H9 (cell line): ENCODE measurements at regions not wholly inside any gene's neighbourhood (a gene's known extent, or its start where the extent isn't known, plus 50 kb on each side); places are given as distances from the start of the nearest gene placed in this dataset.

ENCODE experiments used
- DNase-seq: peaks from one replicate; pipeline ENCODE4 v3.0.0-alpha.2; 2017
- H2AFZ ChIP-seq: one replicate; pipeline ENCODE4 v1.6.1; 2013; ENCODE audit warnings: mild to moderate bottlenecking, low read length, control low read depth, moderate library complexity
- H2AK5ac ChIP-seq: 2 replicates; pipeline ENCODE4 v1.6.1; 2013; ENCODE audit warnings: low read length, control low read depth, mixed read lengths; ENCODE audit not compliant: insufficient read length
- H2BK120ac ChIP-seq: one replicate; pipeline ENCODE4 v1.6.1; 2013; ENCODE audit warnings: low read depth, mild to moderate bottlenecking, low read length, control low read depth, inconsistent platforms; ENCODE audit not compliant: poor library complexity, severe bottlenecking
- H2BK12ac ChIP-seq: 2 replicates; pipeline ENCODE4 v1.6.1; 2013; ENCODE audit warnings: low read length, control low read depth, mixed read lengths, low read depth; ENCODE audit not compliant: insufficient read length
- H2BK15ac ChIP-seq: 2 replicates; pipeline ENCODE4 v1.6.1; 2013; ENCODE audit warnings: low read depth, low read length, control low read depth
- H2BK20ac ChIP-seq: one replicate; pipeline ENCODE4 v1.6.1; 2013; ENCODE audit warnings: low read depth, mild to moderate bottlenecking, low read length, control low read depth, inconsistent platforms; ENCODE audit not compliant: poor library complexity, severe bottlenecking
- H2BK5ac ChIP-seq: 2 replicates; pipeline ENCODE4 v1.6.1; 2013; ENCODE audit warnings: low read length, control low read depth, mixed read lengths; ENCODE audit not compliant: insufficient read length
- H3K14ac ChIP-seq: 2 replicates; pipeline ENCODE4 v1.6.1; 2013; ENCODE audit warnings: low read length, control low read depth; ENCODE audit not compliant: insufficient read depth
- H3K18ac ChIP-seq: 2 replicates; pipeline ENCODE4 v1.6.1; 2013; ENCODE audit warnings: low read depth, mild to moderate bottlenecking, mixed read lengths, low read length, control low read depth; ENCODE audit not compliant: insufficient read length
- H3K23ac ChIP-seq: 2 replicates; pipeline ENCODE4 v1.6.1; 2013; ENCODE audit warnings: low read length, control low read depth, mixed read lengths, low read depth; ENCODE audit not compliant: insufficient read length
- H3K23me2 ChIP-seq: 2 replicates; pipeline ENCODE4 v1.6.1; 2013; ENCODE audit warnings: low read depth, mild to moderate bottlenecking, mixed read lengths, low read length, control low read depth; ENCODE audit not compliant: insufficient read length, poor library complexity, severe bottlenecking
- H3K27ac ChIP-seq: 2 replicates; pipeline ENCODE4 v1.5.1; 2013; ENCODE audit warnings: low read length, control low read depth, mixed read lengths, low read depth; ENCODE audit not compliant: insufficient read length
- H3K27me3 ChIP-seq: 2 replicates; pipeline ENCODE4 v1.6.1; 2013; ENCODE audit warnings: low read length, control low read depth, inconsistent platforms; ENCODE audit not compliant: insufficient read depth
- H3K4ac ChIP-seq: 2 replicates; pipeline ENCODE4 v1.6.1; 2013; ENCODE audit warnings: low read depth, mild to moderate bottlenecking, control low read depth, inconsistent platforms, low read length, moderate library complexity
- H3K4me1 ChIP-seq: 2 replicates; pipeline ENCODE4 v1.6.1; 2013; ENCODE audit warnings: low read length, control low read depth, inconsistent platforms; ENCODE audit not compliant: insufficient read depth
- H3K4me2 ChIP-seq: 2 replicates; pipeline ENCODE4 v1.6.1; 2013; ENCODE audit warnings: low read length, control low read depth, mixed read lengths; ENCODE audit not compliant: insufficient read length, insufficient read depth
- H3K56ac ChIP-seq: 2 replicates; pipeline ENCODE4 v1.6.1; 2013; ENCODE audit warnings: low read depth, mild to moderate bottlenecking, mixed read lengths, low read length, control low read depth; ENCODE audit not compliant: insufficient read length
- H3K79me1 ChIP-seq: 2 replicates; pipeline ENCODE4 v1.6.1; 2013; ENCODE audit warnings: low read depth, mild to moderate bottlenecking, moderate library complexity, low read length, control low read depth, inconsistent platforms; ENCODE audit not compliant: insufficient read depth, poor library complexity, severe bottlenecking
- H3K79me2 ChIP-seq: 2 replicates; pipeline ENCODE4 v1.6.1; 2013; ENCODE audit warnings: low read length, control low read depth, inconsistent platforms; ENCODE audit not compliant: insufficient read depth
- H3K9ac ChIP-seq: 2 replicates; pipeline ENCODE4 v1.6.1; 2013; ENCODE audit warnings: low read length, control low read depth, mixed read lengths; ENCODE audit not compliant: insufficient read length; ENCODE audit errors: extremely low read depth
- H3K9me3 ChIP-seq: one replicate; pipeline ENCODE4 v1.6.1; 2013; ENCODE audit warnings: low read depth, low read length, inconsistent platforms; ENCODE audit not compliant: control insufficient read depth
- H3T11ph ChIP-seq: one replicate; pipeline ENCODE4 v1.6.1; 2013; ENCODE audit warnings: mild to moderate bottlenecking, low read length, control low read depth, inconsistent platforms
- H4K20me1 ChIP-seq: one replicate; pipeline ENCODE4 v1.6.1; 2013; ENCODE audit not compliant: control insufficient read depth, insufficient read length, insufficient read depth
- H4K5ac ChIP-seq: 2 replicates; pipeline ENCODE4 v1.6.1; 2013; ENCODE audit warnings: low read depth, mild to moderate bottlenecking, mixed read lengths, low read length, control low read depth; ENCODE audit not compliant: insufficient read length
- H4K8ac ChIP-seq: replicated peaks from 2 replicates; pipeline ENCODE4 v1.6.1; 2013; ENCODE audit warnings: low read length, control low read depth, mixed read lengths, low read depth; ENCODE audit not compliant: insufficient read length
- H4K91ac ChIP-seq: 2 replicates; pipeline ENCODE4 v1.6.1; 2013; ENCODE audit warnings: low read depth, mild to moderate bottlenecking, moderate library complexity, mixed read lengths, low read length, control low read depth; ENCODE audit not compliant: insufficient read length
- H3K27ac Mint-ChIP-seq, 3 experiments: 2 replicates in 2 of 3; 3 replicates in 1 of 3; pipeline ENCODE4 v1.8.0; 2020 to 2021; ENCODE audit warnings: mixed read lengths in 3 of 3, mild to moderate bottlenecking in 1 of 3, moderate library complexity in 1 of 3
- H3K27me3 Mint-ChIP-seq: 2 replicates; pipeline ENCODE4 v1.8.0; 2021; ENCODE audit warnings: low read depth, mild to moderate bottlenecking, moderate library complexity, mixed read lengths
- H3K36me3 Mint-ChIP-seq, 3 experiments: 2 replicates in 2 of 3; 3 replicates in 1 of 3; pipeline ENCODE4 v1.8.0; 2020 to 2021; ENCODE audit warnings: low read depth in 3 of 3, mixed read lengths in 3 of 3; ENCODE audit not compliant: insufficient read depth in 1 of 3
- H3K4me1 Mint-ChIP-seq, 2 experiments: 2 replicates each; pipeline ENCODE4 v1.8.0; 2020; ENCODE audit warnings: mixed read lengths in 2 of 2
- H3K4me3 Mint-ChIP-seq, 2 experiments: 2 replicates in 1 of 2; 3 replicates in 1 of 2; pipeline ENCODE4 v1.8.0; 2020 to 2021; ENCODE audit warnings: mild to moderate bottlenecking in 2 of 2, mixed read lengths in 2 of 2, moderate library complexity in 1 of 2
- H3K9me3 Mint-ChIP-seq, 2 experiments: 2 replicates in 1 of 2; 3 replicates in 1 of 2; pipeline ENCODE4 v1.8.0; 2020; ENCODE audit warnings: mild to moderate bottlenecking in 2 of 2, mixed read lengths in 2 of 2, moderate library complexity in 1 of 2
- CTCF ChIP-seq: fragments of 200-600 bp; sonication (generic); conservative IDR thresholded peaks from 3 replicates; pipeline ENCODE4 v1.8.0; 2021; ENCODE audit warnings: antibody characterized with exemption, mild to moderate bottlenecking
- WGBS: extraction: QIAGEN DNeasy Blood & Tissue Kit; methylation state at CpG from one replicate; pipeline ENCODE4 v1.1.7; 2013; ENCODE audit warnings: missing lambda C conversion rate, low lambda C conversion rate, mixed read lengths; ENCODE audit not compliant: insufficient read length; ENCODE audit errors: extremely low coverage; 5-methylcytosine and 5-hydroxymethylcytosine counted together

DNA sequence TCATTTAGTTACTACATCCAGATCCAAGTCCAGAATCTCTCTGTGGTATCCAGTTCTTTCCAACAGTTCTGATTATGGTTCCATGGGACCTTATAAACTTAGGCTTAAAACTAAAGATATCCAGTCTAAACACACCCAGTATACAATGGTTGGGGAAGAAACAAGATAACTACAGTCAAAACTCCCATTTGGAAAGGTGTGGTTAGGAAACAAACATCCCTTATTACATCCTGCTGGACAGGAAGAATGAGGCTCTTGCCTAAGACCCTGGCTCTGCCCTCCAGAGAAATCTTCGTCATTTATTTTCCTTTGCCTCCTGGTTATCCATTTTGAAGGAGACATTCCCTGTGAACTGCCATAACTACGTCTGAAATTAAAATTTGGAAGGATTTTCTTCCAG, 64.6 kb upstream of the EPB41L4A start:
- H3K4me1 ChIP-seq = no peaks in the 10 kb centered on the region
- no peaks in the 10 kb centered on the region for H3K79me2 ChIP-seq
- H3K27me3 ChIP-seq = no peaks in the 10 kb centered on the region
- H3K36me3 Mint-ChIP-seq = no peaks in the 10 kb centered on the region; a peak in 1 of 7 replicates
- H2BK5ac ChIP-seq = no peak overlapping the region
- no peak overlapping the region for H3K27ac ChIP-seq
- H3K56ac ChIP-seq = no peak overlapping the region
- no peak overlapping the region for H3K4me3 Mint-ChIP-seq
- H3K4ac ChIP-seq = no peak overlapping the region
- H2BK12ac ChIP-seq = no peak overlapping the region
- no peak for DNase-seq
- H2AFZ ChIP-seq = no peak overlapping the region
- H3K23ac ChIP-seq = no peak overlapping the region
- no peak overlapping the region for H2BK20ac ChIP-seq
- H3K27ac Mint-ChIP-seq = no peak overlapping the region
- H3K23me2 ChIP-seq = no peaks in the 10 kb centered on the region
- H2BK120ac ChIP-seq = no peak overlapping the region
- H2BK15ac ChIP-seq = no peak overlapping the region
- H3K9me3 Mint-ChIP-seq = peaks cover 0 to 7% of the 10 kb centered on the region in 2 experiments; a peak in 2 of 5 replicates
- H3K18ac ChIP-seq = no peak overlapping the region
- no peak overlapping the region for H3T11ph ChIP-seq
- H3K4me1 Mint-ChIP-seq = no peaks in the 10 kb centered on the region; a peak in 1 of 4 replicates
- no peaks in the 10 kb centered on the region for H3K79me1 ChIP-seq
- no peaks in the 10 kb centered on the region for H3K9me3 ChIP-seq
- no peak overlapping the region for H3K14ac ChIP-seq
- WGBS = no CpG with 5 or more reads among the region's 2 CpGs
- TF ChIP-seq CTCF = no peak
- H2AK5ac ChIP-seq = no peak overlapping the region
- no peaks in the 10 kb centered on the region; the same call in 1 of the 2 replicates for H3K27me3 Mint-ChIP-seq
- no peak overlapping the region for H3K9ac ChIP-seq
- H4K8ac ChIP-seq = no peak overlapping the region
- no peak overlapping the region for H4K5ac ChIP-seq
- no peak overlapping the region for H4K91ac ChIP-seq
- H3K4me2 ChIP-seq = no peak overlapping the region
- H4K20me1 ChIP-seq = no peaks in the 10 kb centered on the region
